Endodermal cell (in vitro differentiated cells): ENCODE measurements at regions not wholly inside any gene's neighbourhood (a gene's known extent, or its start where the extent isn't known, plus 50 kb on each side); places are given as distances from the start of the nearest gene placed in this dataset.

Source experiments
- DNase-seq: peaks from one replicate; pipeline ENCODE4 v3.0.0-alpha.2; 2017
- H3K27ac ChIP-seq: 2 replicates; pipeline ENCODE4 v1.5.1; 2013; ENCODE audit warnings: mild to moderate bottlenecking, low read depth, low read length, moderate library complexity
- H3K27me3 ChIP-seq: 2 replicates; pipeline ENCODE4 v1.6.1; 2013; ENCODE audit warnings: mild to moderate bottlenecking, low read length, moderate library complexity; ENCODE audit not compliant: insufficient read depth, control insufficient read depth, poor library complexity, severe bottlenecking
- H3K36me3 ChIP-seq: 2 replicates; pipeline ENCODE4 v1.7.0; 2013; ENCODE audit warnings: mild to moderate bottlenecking, low read length, moderate library complexity; ENCODE audit not compliant: control insufficient read depth, insufficient read depth
- H3K4me1 ChIP-seq: one replicate; pipeline ENCODE4 v1.7.0; 2013; ENCODE audit warnings: low read length; ENCODE audit not compliant: control insufficient read depth, insufficient read depth
- H3K4me3 ChIP-seq: 2 replicates; pipeline ENCODE4 v1.5.1; 2013; ENCODE audit warnings: mild to moderate bottlenecking, low read length, moderate library complexity
- H3K9ac ChIP-seq: 2 replicates; pipeline ENCODE4 v1.6.1; 2013; ENCODE audit warnings: mild to moderate bottlenecking, low read length, moderate library complexity; ENCODE audit not compliant: poor library complexity, severe bottlenecking; ENCODE audit errors: extremely low read depth
- H3K9me3 ChIP-seq: 2 replicates; pipeline ENCODE4 v1.6.1; 2013; ENCODE audit warnings: mild to moderate bottlenecking, low read length, moderate library complexity; ENCODE audit not compliant: control insufficient read depth
- H3K27ac Mint-ChIP-seq: 2 replicates; pipeline ENCODE4 v1.8.0; 2020; ENCODE audit warnings: mixed read lengths
- H3K27me3 Mint-ChIP-seq: 2 replicates; pipeline ENCODE4 v1.8.0; 2021; ENCODE audit warnings: mild to moderate bottlenecking, mixed read lengths; ENCODE audit not compliant: insufficient read depth
- H3K36me3 Mint-ChIP-seq: 2 replicates; pipeline ENCODE4 v1.8.0; 2020; ENCODE audit warnings: low read depth, mixed read lengths
- H3K4me1 Mint-ChIP-seq: 2 replicates; pipeline ENCODE4 v1.8.0; 2020; ENCODE audit warnings: mixed read lengths
- H3K4me3 Mint-ChIP-seq: 2 replicates; pipeline ENCODE4 v1.8.0; 2020; ENCODE audit warnings: mild to moderate bottlenecking, moderate library complexity, mixed read lengths
- H3K9me3 Mint-ChIP-seq: 2 replicates; pipeline ENCODE4 v1.8.0; 2020; ENCODE audit warnings: mild to moderate bottlenecking, mixed read lengths
- CTCF ChIP-seq: fragments of 200-600 bp; sonication (generic); conservative IDR thresholded peaks from 2 replicates; pipeline ENCODE4 v1.5.0; 2021; ENCODE audit warnings: antibody characterized with exemption, mild to moderate bottlenecking
- WGBS, 2 experiments: methylation state at CpG; one replicate each; pipeline versions ENCODE4 v1.1.5 to v1.1.7; 2013; ENCODE audit warnings: missing lambda C conversion rate in 2 of 2, mixed read lengths in 1 of 2; ENCODE audit not compliant: insufficient coverage in 1 of 2, insufficient read length in 1 of 2; 5-methylcytosine and 5-hydroxymethylcytosine counted together

GRCh38 chr6:134686071-134686470 lies 263.8 kb downstream of the ALDH8A1 start:
- WGBS, 2 experiments = 77 to 90% methylated on average over 2 to 5 of the region's 6 CpGs
- Mint-ChIP-seq H3K36me3 (no peaks in the 10 kb centered on the region), H3K4me3 (no peak overlapping the region), H3K27me3 (peaks cover 6% of the 10 kb centered on the region), H3K9me3 (no peaks in the 10 kb centered on the region), H3K27ac (no peak overlapping the region), H3K4me1 (no peaks in the 10 kb centered on the region)
- Histone ChIP-seq H3K36me3 (no peaks in the 10 kb centered on the region), H3K27me3 (peaks cover 3% of the 10 kb centered on the region), H3K4me3 (no peak overlapping the region), H3K4me1 (no peaks in the 10 kb centered on the region), H3K9ac (no peak overlapping the region), H3K27ac (no peak overlapping the region), H3K9me3 (no peaks in the 10 kb centered on the region)
- DNase-seq = no peak
- TF ChIP-seq CTCF = no peak

GRCh38 chr6:134684423-134684795 lies 265.5 kb downstream of the ALDH8A1 start:
- 75 to 100% methylated on average over 1 to 2 of the region's 2 CpGs for WGBS, 2 experiments
- Histone ChIP-seq H3K36me3 (no peaks in the 10 kb centered on the region), H3K4me1 (no peaks in the 10 kb centered on the region), H3K27me3 (peaks cover 3% of the 10 kb centered on the region), H3K27ac (no peak overlapping the region), H3K4me3 (no peak overlapping the region), H3K9me3 (no peaks in the 10 kb centered on the region), H3K9ac (no peak overlapping the region)
- Mint-ChIP-seq H3K4me1 (no peaks in the 10 kb centered on the region), H3K27ac (no peak overlapping the region), H3K27me3 (peaks cover 2% of the 10 kb centered on the region), H3K4me3 (no peak overlapping the region), H3K9me3 (no peaks in the 10 kb centered on the region), H3K36me3 (no peaks in the 10 kb centered on the region)
- no peak for TF ChIP-seq CTCF
- no peak for DNase-seq

- no peak overlapping the region for H3K4me3 Mint-ChIP-seq
- 100% methylated on average over 2 of the region's 2 CpGs; no CpG with 5 or more reads in 1 of the 2 experiments for WGBS, 2 experiments
- no peaks in the 10 kb centered on the region for H3K36me3 ChIP-seq
- no peaks in the 10 kb centered on the region for H3K36me3 Mint-ChIP-seq
- no peak overlapping the region for H3K4me3 ChIP-seq
- no peak overlapping the region for H3K27ac Mint-ChIP-seq
- peaks cover 3% of the 10 kb centered on the region for H3K27me3 ChIP-seq
- TF ChIP-seq CTCF = no peak
- no peak overlapping the region for H3K27ac ChIP-seq
- no peaks in the 10 kb centered on the region for H3K9me3 Mint-ChIP-seq
- no peaks in the 10 kb centered on the region for H3K9me3 ChIP-seq
- H3K4me1 ChIP-seq = no peaks in the 10 kb centered on the region
- no peak overlapping the region for H3K9ac ChIP-seq
- no peaks in the 10 kb centered on the region for H3K27me3 Mint-ChIP-seq
- H3K4me1 Mint-ChIP-seq = no peaks in the 10 kb centered on the region
- no peak for DNase-seq
Measured at GRCh38 chr6:134683783-134684422, 266.0 kb downstream of the ALDH8A1 start.
